SU-DHL-6 (cell line): ENCODE measurements at regions not wholly inside any gene's neighbourhood (a gene's known extent, or its start where the extent isn't known, plus 50 kb on each side); places are given as distances from the start of the nearest gene placed in this dataset.

ENCODE experiments used
- H2AFZ ChIP-seq: fragments of 200-600 bp; sonication (generic); 2 replicates; pipeline ENCODE4 v1.6.1; 2014; ENCODE audit warnings: low read depth, mild to moderate bottlenecking, moderate library complexity, mixed read lengths, antibody characterized with exemption, low read length; ENCODE audit not compliant: severe bottlenecking
- H3F3A ChIP-seq: fragments of 200-600 bp; shearing (Covaris generic); 2 replicates; pipeline ENCODE4 v1.6.0; 2016; ENCODE audit warnings: antibody characterized with exemption, mild to moderate bottlenecking; ENCODE audit not compliant: insufficient read depth
- H3K27ac ChIP-seq: fragments of 200-600 bp; sonication (generic); 2 replicates; pipeline ENCODE4 v1.5.1; 2016; ENCODE audit warnings: low read depth, mild to moderate bottlenecking, low read length, moderate library complexity, mixed read lengths
- H3K27me3 ChIP-seq: fragments of 200-600 bp; sonication (generic), shearing (Covaris generic); 2 replicates; pipeline ENCODE4 v1.6.0; 2014; ENCODE audit warnings: mild to moderate bottlenecking, low read length
- H3K36me3 ChIP-seq: fragments of 200-600 bp; sonication (generic); 2 replicates; pipeline ENCODE4 v1.6.1; 2014; ENCODE audit warnings: mild to moderate bottlenecking, low read length, mixed read lengths
- H3K4me2 ChIP-seq: fragments of 300-600, 200-600 bp; shearing (Covaris generic), sonication (generic); 2 replicates; pipeline ENCODE4 v1.6.0; 2014; ENCODE audit warnings: low read length, low read depth, mild to moderate bottlenecking; ENCODE audit not compliant: poor library complexity, severe bottlenecking
- H3K4me3 ChIP-seq: fragments of 200-600 bp; sonication (generic); 2 replicates; pipeline ENCODE4 v1.5.1; 2014; ENCODE audit warnings: antibody characterized with exemption, low read length, mild to moderate bottlenecking, mixed read lengths; ENCODE audit not compliant: insufficient read depth, poor library complexity, severe bottlenecking
- H3K79me2 ChIP-seq: fragments of 200-600 bp; sonication (generic); 2 replicates; pipeline ENCODE4 v1.6.1; 2014; ENCODE audit warnings: mild to moderate bottlenecking, low read length, moderate library complexity; ENCODE audit not compliant: insufficient read depth
- H3K9ac ChIP-seq: fragments of 200-600 bp; sonication (generic); 2 replicates; pipeline ENCODE4 v1.7.0; 2014; ENCODE audit warnings: mild to moderate bottlenecking, low read length
- H3K9me2 ChIP-seq: fragments of 200-600 bp; sonication (generic); replicated peaks from 2 replicates; pipeline ENCODE4 v1.6.1; 2014; ENCODE audit warnings: low read length; ENCODE audit not compliant: insufficient read depth
- H3K9me3 ChIP-seq: fragments of 200-600 bp; sonication (generic); 2 replicates; pipeline ENCODE4 v1.6.1; 2014; ENCODE audit warnings: low read length, mixed read lengths; ENCODE audit not compliant: insufficient read depth
- H4K20me1 ChIP-seq: fragments of 200-600 bp; sonication (generic); 2 replicates; pipeline ENCODE4 v1.6.1; 2014; ENCODE audit warnings: low read depth, mild to moderate bottlenecking, antibody characterized with exemption, low read length, moderate library complexity, mixed read lengths
- EZH2phosphoT487 ChIP-seq: fragments of 200-600 bp; sonication (generic), shearing (Covaris generic); conservative IDR thresholded peaks from 2 replicates; pipeline ENCODE4 v1.6.1; 2018; ENCODE audit warnings: mild to moderate bottlenecking, antibody characterized with exemption, low read length, moderate library complexity, mixed read lengths
- TF ChIP-seq, protein P1 (sequence below): fragments of 200-600 bp; sonication (generic); IDR thresholded peaks from one replicate; pipeline ENCODE4 v1.5.1; 2017; ENCODE audit warnings: antibody characterized with exemption, mild to moderate bottlenecking, low read length, moderate library complexity; ENCODE audit not compliant: insufficient read depth, poor library complexity, severe bottlenecking

DNA sequence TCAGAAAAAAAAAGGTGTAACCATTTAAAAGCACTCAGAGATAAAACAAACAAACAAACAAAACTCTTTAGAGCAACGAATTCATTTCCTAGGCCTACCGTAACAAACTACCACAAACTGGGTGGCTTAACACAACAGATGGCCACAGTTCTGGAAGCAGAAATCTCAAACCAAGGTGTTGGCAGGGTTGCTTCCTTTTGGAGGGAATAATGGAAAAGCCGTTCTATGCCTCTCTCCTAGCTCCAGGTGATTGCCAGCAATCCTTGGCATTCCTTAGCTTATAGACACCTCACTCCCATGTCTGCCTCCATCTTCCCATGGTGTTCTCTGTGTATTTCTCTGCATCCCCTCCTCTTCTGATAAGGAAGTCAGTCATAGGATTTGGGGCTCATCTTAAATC is 200.4 kb downstream of the RAB38 start:
- H3K9me3 ChIP-seq: no peaks in the 10 kb centered on the region
- no peaks in the 10 kb centered on the region for H3K27me3 ChIP-seq
- no peaks in the 10 kb centered on the region; the same call in 1 of the 2 replicates for H3F3A ChIP-seq
- H3K4me2 ChIP-seq: no peak overlapping the region
- no peaks in the 10 kb centered on the region for H3K9me2 ChIP-seq
- H3K27ac ChIP-seq: no peak overlapping the region
- no peak overlapping the region for H3K9ac ChIP-seq
- no peaks in the 10 kb centered on the region for H3K79me2 ChIP-seq
- TF ChIP-seq, protein P1, sequence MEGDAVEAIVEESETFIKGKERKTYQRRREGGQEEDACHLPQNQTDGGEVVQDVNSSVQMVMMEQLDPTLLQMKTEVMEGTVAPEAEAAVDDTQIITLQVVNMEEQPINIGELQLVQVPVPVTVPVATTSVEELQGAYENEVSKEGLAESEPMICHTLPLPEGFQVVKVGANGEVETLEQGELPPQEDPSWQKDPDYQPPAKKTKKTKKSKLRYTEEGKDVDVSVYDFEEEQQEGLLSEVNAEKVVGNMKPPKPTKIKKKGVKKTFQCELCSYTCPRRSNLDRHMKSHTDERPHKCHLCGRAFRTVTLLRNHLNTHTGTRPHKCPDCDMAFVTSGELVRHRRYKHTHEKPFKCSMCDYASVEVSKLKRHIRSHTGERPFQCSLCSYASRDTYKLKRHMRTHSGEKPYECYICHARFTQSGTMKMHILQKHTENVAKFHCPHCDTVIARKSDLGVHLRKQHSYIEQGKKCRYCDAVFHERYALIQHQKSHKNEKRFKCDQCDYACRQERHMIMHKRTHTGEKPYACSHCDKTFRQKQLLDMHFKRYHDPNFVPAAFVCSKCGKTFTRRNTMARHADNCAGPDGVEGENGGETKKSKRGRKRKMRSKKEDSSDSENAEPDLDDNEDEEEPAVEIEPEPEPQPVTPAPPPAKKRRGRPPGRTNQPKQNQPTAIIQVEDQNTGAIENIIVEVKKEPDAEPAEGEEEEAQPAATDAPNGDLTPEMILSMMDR: no peak
- no peak for TF ChIP-seq EZH2phosphoT487
- no peak overlapping the region for H3K4me3 ChIP-seq
- no peaks in the 10 kb centered on the region for H3K36me3 ChIP-seq
- no peaks in the 10 kb centered on the region for H4K20me1 ChIP-seq
- H2AFZ ChIP-seq: no peak overlapping the region

DNA sequence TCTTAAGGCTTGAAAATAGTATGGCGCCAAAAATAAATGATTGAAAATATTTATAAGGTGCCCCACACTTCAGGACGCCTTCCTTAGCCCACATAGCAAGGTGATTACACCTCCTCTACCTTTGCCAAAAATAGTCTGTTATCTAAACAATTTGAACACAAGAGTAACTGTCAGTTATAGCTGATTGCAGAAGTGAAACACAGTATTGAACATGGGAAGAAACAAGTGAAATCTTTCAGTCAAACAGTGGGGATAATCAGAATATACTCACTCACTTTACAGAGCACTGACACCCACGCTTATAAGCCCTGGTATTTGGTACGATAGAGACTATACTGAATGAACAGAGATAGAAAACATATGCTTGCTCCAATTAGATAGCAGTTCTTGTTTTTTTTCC is 203.1 kb downstream of the RAB38 start:
- no peaks in the 10 kb centered on the region; the same call in 1 of the 2 replicates for H3F3A ChIP-seq
- H3K4me3 ChIP-seq: no peak overlapping the region
- H3K4me2 ChIP-seq: no peak overlapping the region
- H2AFZ ChIP-seq: no peak overlapping the region
- no peaks in the 10 kb centered on the region for H3K27me3 ChIP-seq
- no peak overlapping the region for H3K27ac ChIP-seq
- no peaks in the 10 kb centered on the region for H3K36me3 ChIP-seq
- H3K9me2 ChIP-seq: no peaks in the 10 kb centered on the region
- no peaks in the 10 kb centered on the region for H3K9me3 ChIP-seq
- no peak overlapping the region for H3K9ac ChIP-seq
- H4K20me1 ChIP-seq: no peaks in the 10 kb centered on the region
- H3K79me2 ChIP-seq: no peaks in the 10 kb centered on the region
- no peak for TF ChIP-seq EZH2phosphoT487
- TF ChIP-seq, protein P1: no peak

DNA sequence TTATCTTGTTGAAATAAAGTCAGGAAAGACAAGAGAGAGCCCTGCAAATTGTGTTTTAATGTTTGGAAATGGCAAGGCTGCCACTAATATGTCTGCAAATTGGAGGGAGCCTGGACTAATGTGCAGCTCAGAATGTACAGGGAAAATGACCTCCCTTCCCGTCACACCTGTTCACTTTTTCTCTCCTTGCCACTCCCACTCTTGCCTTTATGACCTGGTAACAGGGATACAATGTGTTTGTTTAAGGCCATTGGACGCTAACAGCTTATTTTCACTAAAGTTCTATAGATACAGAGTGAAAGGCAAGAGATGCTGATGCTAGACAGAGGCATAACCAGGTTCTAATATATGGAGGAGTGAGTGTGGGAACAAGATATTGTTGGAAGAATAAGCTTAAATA is 203.9 kb downstream of the RAB38 start:
- H3K27me3 ChIP-seq: no peaks in the 10 kb centered on the region
- no peaks in the 10 kb centered on the region; the same call in 1 of the 2 replicates for H3F3A ChIP-seq
- no peak overlapping the region for H3K4me2 ChIP-seq
- H3K9me2 ChIP-seq: no peaks in the 10 kb centered on the region
- H3K4me3 ChIP-seq: no peak overlapping the region
- no peaks in the 10 kb centered on the region for H3K36me3 ChIP-seq
- H3K9ac ChIP-seq: no peak overlapping the region
- no peaks in the 10 kb centered on the region for H4K20me1 ChIP-seq
- no peaks in the 10 kb centered on the region for H3K9me3 ChIP-seq
- H2AFZ ChIP-seq: no peak overlapping the region
- no peaks in the 10 kb centered on the region for H3K79me2 ChIP-seq
- TF ChIP-seq, protein P1: no peak
- TF ChIP-seq EZH2phosphoT487: no peak
- H3K27ac ChIP-seq: no peak overlapping the region

DNA sequence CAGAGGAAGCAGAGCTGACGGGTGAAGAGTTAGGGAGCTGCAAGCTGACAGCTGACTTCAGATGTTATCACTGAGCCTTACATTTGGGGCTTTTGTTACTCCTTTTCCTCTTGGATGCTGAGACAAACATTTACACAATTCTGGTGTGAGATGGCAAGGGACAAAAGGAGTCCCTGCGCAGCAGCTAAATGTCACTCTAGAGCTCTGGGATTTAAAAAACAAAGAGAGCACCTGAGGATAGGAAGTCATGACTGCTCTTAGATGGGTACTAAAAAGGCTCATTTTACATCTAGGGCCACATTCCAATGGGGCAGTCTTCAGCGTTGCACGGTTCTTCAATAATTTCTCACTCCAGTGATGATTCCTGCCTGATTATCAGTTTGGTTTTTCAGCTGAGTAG is 204.5 kb downstream of the RAB38 start:
- H3K27me3 ChIP-seq: no peaks in the 10 kb centered on the region
- H3K79me2 ChIP-seq: no peaks in the 10 kb centered on the region
- no peak overlapping the region for H3K4me2 ChIP-seq
- H3K9me3 ChIP-seq: no peaks in the 10 kb centered on the region
- no peak overlapping the region for H3K9ac ChIP-seq
- no peak overlapping the region for H2AFZ ChIP-seq
- no peak overlapping the region for H3K4me3 ChIP-seq
- no peaks in the 10 kb centered on the region for H3K36me3 ChIP-seq
- TF ChIP-seq, protein P1: no peak
- TF ChIP-seq EZH2phosphoT487: no peak
- H3F3A ChIP-seq: no peaks in the 10 kb centered on the region; the same call in 1 of the 2 replicates
- H3K9me2 ChIP-seq: no peaks in the 10 kb centered on the region
- H4K20me1 ChIP-seq: no peaks in the 10 kb centered on the region
- no peak overlapping the region for H3K27ac ChIP-seq
